ENCODE measurements at regions not wholly inside any gene's neighbourhood (a gene's known extent, or its start where the extent isn't known, plus 50 kb on each side); places are given as distances from the start of the nearest gene placed in this dataset.

DNA sequence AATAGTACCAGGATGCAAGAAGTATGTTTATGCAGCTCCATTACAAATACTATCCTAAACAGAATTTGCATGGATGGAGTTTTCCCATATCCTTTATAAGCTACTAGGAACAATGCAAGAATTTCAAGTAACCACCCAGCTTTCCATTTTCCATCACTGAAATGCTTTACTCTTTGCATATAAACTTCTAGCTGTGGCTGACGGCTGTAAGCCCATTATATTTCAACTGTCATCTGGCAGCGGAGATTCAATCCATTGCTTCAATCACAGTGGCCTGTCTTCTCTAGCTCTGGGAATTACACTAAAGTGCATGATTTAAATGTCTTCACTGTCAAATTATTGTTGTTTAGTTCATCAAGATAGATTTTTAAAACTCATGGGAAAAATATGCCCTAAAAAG lies 64.2 kb upstream of the PAM start:
- no peak for DNase-seq (ENCODE audit: low spot score in 2 of 2)
- TF ChIP-seq, protein P1, sequence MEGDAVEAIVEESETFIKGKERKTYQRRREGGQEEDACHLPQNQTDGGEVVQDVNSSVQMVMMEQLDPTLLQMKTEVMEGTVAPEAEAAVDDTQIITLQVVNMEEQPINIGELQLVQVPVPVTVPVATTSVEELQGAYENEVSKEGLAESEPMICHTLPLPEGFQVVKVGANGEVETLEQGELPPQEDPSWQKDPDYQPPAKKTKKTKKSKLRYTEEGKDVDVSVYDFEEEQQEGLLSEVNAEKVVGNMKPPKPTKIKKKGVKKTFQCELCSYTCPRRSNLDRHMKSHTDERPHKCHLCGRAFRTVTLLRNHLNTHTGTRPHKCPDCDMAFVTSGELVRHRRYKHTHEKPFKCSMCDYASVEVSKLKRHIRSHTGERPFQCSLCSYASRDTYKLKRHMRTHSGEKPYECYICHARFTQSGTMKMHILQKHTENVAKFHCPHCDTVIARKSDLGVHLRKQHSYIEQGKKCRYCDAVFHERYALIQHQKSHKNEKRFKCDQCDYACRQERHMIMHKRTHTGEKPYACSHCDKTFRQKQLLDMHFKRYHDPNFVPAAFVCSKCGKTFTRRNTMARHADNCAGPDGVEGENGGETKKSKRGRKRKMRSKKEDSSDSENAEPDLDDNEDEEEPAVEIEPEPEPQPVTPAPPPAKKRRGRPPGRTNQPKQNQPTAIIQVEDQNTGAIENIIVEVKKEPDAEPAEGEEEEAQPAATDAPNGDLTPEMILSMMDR (IDR thresholded peaks at IDR 0.05): no peak
- no peak for TF ChIP-seq POLR2A (IDR thresholded peaks at IDR 0.05)
- no peak overlapping the region for H3K4me3 ChIP-seq (ENCODE audit: low read depth, poor library complexity, severe bottlenecking)
- 81 to 85% methylated on average over 2 of the region's 2 CpGs for WGBS, 2 donors
- intact Hi-C loops (cut with DNase I; ENCODE audit: low total_unique reads): no loop called here

DNA sequence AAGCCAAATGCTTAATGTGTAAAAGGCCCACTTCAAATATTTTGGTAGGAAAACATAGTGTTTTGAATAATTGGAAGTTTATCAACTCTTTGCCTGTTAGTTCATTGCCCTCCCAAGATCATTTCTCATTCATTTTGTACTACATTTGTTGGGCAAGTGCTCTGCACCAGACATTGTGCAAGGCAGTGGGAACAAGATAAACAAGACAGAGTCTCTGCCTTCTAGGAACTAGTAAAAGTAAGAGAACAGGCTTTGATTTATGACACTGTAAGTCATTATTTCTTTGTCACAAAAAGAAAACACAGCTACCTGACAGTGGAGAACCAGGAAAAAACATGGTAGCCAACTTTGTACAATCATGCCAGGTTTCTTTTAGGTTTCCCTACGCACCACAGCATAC lies 63.7 kb upstream of the PAM start:
- TF ChIP-seq POLR2A (IDR thresholded peaks at IDR 0.05): no peak
- TF ChIP-seq, protein P1 (IDR thresholded peaks at IDR 0.05): no peak
- no peak for DNase-seq (ENCODE audit: low spot score in 2 of 2)
- 67 to 88% methylated on average over 1 of the region's 1 CpG for WGBS, 2 donors
- intact Hi-C loops (cut with DNase I; ENCODE audit: low total_unique reads): no loop called here
- H3K4me3 ChIP-seq (ENCODE audit: low read depth, poor library complexity, severe bottlenecking): no peak overlapping the region

DNA sequence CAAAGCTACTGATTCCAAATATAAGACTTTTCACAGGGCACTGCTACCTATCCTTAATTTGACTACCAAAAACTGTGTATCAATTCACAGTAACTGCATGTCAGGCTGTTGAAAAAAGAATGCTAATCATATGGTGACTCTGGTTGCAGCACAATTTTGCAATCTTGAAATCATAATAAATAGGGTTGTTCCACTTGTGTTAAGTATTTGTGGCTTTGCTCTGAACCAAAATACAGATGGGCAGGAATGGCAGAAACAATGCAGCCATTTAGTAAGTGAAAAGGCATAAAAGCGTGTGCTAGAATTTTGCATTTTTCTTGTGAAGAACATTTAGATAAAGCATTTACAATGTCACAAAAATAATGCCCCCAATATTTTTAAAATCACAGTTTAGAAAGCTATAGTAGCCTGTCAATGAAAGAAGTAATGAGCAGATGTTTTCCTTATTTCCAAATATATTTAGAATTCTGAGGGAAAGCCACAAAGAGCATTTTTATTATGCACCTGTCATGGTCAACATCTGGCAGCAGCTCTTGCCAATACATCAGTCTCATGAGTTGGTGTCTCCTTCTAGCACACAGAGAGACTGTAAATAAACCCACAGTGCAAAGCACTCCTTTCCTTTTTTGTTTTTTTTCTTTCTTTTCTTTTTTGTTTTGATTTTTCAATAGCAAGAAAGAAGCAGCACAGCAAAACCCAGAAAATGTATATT lies 54.8 kb upstream of the PAM start:
- intact Hi-C loops (cut with DNase I; ENCODE audit: low total_unique reads): no loop called here
- 63 to 67% methylated on average over 1 of the region's 1 CpG for WGBS, 2 donors
- TF ChIP-seq, protein P1 (IDR thresholded peaks at IDR 0.05): no peak
- no peak for TF ChIP-seq POLR2A (IDR thresholded peaks at IDR 0.05)
- no peak for DNase-seq (ENCODE audit: low spot score in 2 of 2)
- no peak overlapping the region for H3K4me3 ChIP-seq (ENCODE audit: low read depth, poor library complexity, severe bottlenecking)

DNA sequence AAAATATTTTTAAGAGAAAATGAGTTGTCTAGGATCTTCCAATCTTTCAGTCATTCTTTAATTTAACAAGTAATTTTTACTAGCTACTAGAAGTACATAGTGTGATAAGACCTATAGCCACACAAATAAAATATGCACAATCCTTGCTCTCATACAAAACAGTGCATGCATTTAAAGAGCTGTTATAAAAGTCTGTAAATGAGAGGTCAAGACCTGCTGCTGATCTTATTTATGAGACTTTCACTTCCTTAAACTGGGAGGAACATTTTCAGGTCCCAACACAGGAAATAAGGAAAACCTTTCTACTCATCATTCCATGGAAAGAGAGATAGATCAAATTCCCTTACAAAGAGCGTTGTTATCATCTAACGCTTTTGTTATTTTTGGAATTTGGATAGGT lies 54.2 kb upstream of the PAM start:
- DNase-seq (ENCODE audit: low spot score in 2 of 2): no peak
- whole genome bisulfite sequencing, 2 donors: 60 to 65% methylated on average over 2 of the region's 2 CpGs
- intact Hi-C loops (cut with DNase I; ENCODE audit: low total_unique reads): no loop called here
- no peak for TF ChIP-seq POLR2A (IDR thresholded peaks at IDR 0.05)
- TF ChIP-seq, protein P1 (IDR thresholded peaks at IDR 0.05): no peak
- no peak overlapping the region for H3K4me3 ChIP-seq (ENCODE audit: low read depth, poor library complexity, severe bottlenecking)

DNA sequence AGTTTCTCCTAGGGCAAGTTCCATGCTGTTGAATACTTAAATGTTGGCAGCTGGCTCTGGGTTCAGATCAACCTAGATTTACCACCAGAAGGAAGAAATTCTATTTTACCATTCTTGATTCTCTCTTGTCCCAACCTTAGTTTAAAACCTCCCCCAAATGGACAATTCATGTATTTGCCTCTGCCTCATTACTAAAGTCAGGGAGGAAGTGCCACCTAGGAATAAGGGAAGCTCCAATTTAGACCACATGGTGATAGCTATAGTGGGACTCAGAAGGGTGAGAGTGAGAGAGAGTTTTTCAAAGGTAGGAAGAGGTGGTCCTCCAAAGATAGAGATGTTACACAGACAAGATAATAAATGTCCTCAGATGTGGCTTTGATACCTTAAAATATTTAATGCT lies 53.4 kb upstream of the PAM start:
- no peak for TF ChIP-seq POLR2A (IDR thresholded peaks at IDR 0.05)
- TF ChIP-seq, protein P1 (IDR thresholded peaks at IDR 0.05): no peak
- no peak for DNase-seq (ENCODE audit: low spot score in 2 of 2)
- intact Hi-C loops (cut with DNase I; ENCODE audit: low total_unique reads): no loop called here
- H3K4me3 ChIP-seq (ENCODE audit: low read depth, poor library complexity, severe bottlenecking): no peak overlapping the region

Data from lower leg skin (tissue), 4 donors.